Progenitor cell of endocrine pancreas (in vitro differentiated cells): ENCODE measurements at regions not wholly inside any gene's neighbourhood (a gene's known extent, or its start where the extent isn't known, plus 50 kb on each side); places are given as distances from the start of the nearest gene placed in this dataset.

Experiments used
- DNase-seq: peaks from one replicate; pipeline ENCODE4 v3.0.0; 2021; ENCODE audit warnings: low spot score; ENCODE audit not compliant: unreplicated experiment
- H3K27ac Mint-ChIP-seq: 2 replicates; pipeline ENCODE4 v1.8.0; 2021; ENCODE audit warnings: mild to moderate bottlenecking, moderate library complexity, mixed read lengths
- H3K27me3 Mint-ChIP-seq: 2 replicates; pipeline ENCODE4 v1.8.0; 2021; ENCODE audit warnings: mixed read lengths
- H3K36me3 Mint-ChIP-seq: 2 replicates; pipeline ENCODE4 v1.8.0; 2022; ENCODE audit warnings: mixed read lengths; ENCODE audit not compliant: insufficient read depth
- H3K4me1 Mint-ChIP-seq: 2 replicates; pipeline ENCODE4 v1.8.0; 2021; ENCODE audit warnings: low read depth, mixed read lengths
- H3K4me3 Mint-ChIP-seq: 2 replicates; pipeline ENCODE4 v1.8.0; 2021; ENCODE audit warnings: low read depth, mild to moderate bottlenecking, moderate library complexity, mixed read lengths
- H3K9me3 Mint-ChIP-seq: 2 replicates; pipeline ENCODE4 v1.8.0; 2021; ENCODE audit warnings: low read depth, mixed read lengths
- CTCF ChIP-seq: fragments of 200-600 bp; sonication (generic); IDR thresholded peaks from one replicate; pipeline ENCODE4 v1.5.0; 2021; ENCODE audit warnings: antibody characterized with exemption, mild to moderate bottlenecking; ENCODE audit not compliant: unreplicated experiment

- no peaks in the 10 kb centered on the region for H3K36me3 Mint-ChIP-seq
- peaks cover 8% of the 10 kb centered on the region for H3K4me1 Mint-ChIP-seq
- H3K9me3 Mint-ChIP-seq, result no peaks in the 10 kb centered on the region
- H3K27ac Mint-ChIP-seq, result no peak overlapping the region
- H3K4me3 Mint-ChIP-seq, result no peak overlapping the region
- no peak for TF ChIP-seq CTCF
- no peak for DNase-seq
- peaks cover 30% of the 10 kb centered on the region for H3K27me3 Mint-ChIP-seq
Observed at GRCh38 chr4:173913496-173913895, 370.0 kb downstream of the FBXO8 start.

- no peaks in the 10 kb centered on the region for H3K9me3 Mint-ChIP-seq
- no peak for DNase-seq
- no peak overlapping the region for H3K4me3 Mint-ChIP-seq
- no peak overlapping the region for H3K27ac Mint-ChIP-seq
- no peak for TF ChIP-seq CTCF
- H3K4me1 Mint-ChIP-seq, result peaks cover 10% of the 10 kb centered on the region
- peaks cover 24% of the 10 kb centered on the region for H3K27me3 Mint-ChIP-seq
- no peaks in the 10 kb centered on the region for H3K36me3 Mint-ChIP-seq
Observed at GRCh38 chr4:173912384-173912783, 371.1 kb downstream of the FBXO8 start.

GRCh38 chr4:173910891-173911290, 372.6 kb downstream of the FBXO8 start:
- TF ChIP-seq CTCF, result no peak
- no peak overlapping the region for H3K4me3 Mint-ChIP-seq
- H3K9me3 Mint-ChIP-seq, result no peaks in the 10 kb centered on the region
- H3K27me3 Mint-ChIP-seq, result peaks cover 24% of the 10 kb centered on the region
- H3K4me1 Mint-ChIP-seq, result peaks cover 10% of the 10 kb centered on the region
- H3K27ac Mint-ChIP-seq, result no peak overlapping the region
- DNase-seq, result no peak
- H3K36me3 Mint-ChIP-seq, result no peaks in the 10 kb centered on the region

GRCh38 chr4:173909294-173909693, 374.2 kb downstream of the FBXO8 start:
- Mint-ChIP-seq H3K9me3 (no peaks in the 10 kb centered on the region), H3K27me3 (peaks cover 19% of the 10 kb centered on the region)
- no peak for TF ChIP-seq CTCF

GRCh38 chr4:173899813-173900212, 369.8 kb upstream of the HAND2 start:
- no peak overlapping the region for H3K27ac Mint-ChIP-seq
- no peaks in the 10 kb centered on the region for H3K4me1 Mint-ChIP-seq
- no peak for TF ChIP-seq CTCF
- H3K36me3 Mint-ChIP-seq, result no peaks in the 10 kb centered on the region
- peaks cover 18% of the 10 kb centered on the region for H3K27me3 Mint-ChIP-seq
- DNase-seq, result no peak
- no peak overlapping the region for H3K4me3 Mint-ChIP-seq
- H3K9me3 Mint-ChIP-seq, result peaks cover 8% of the 10 kb centered on the region

More at GRCh38 chr4:173909294-173909693, 374.2 kb downstream of the FBXO8 start:
- DNase-seq, result no peak
- H3K36me3 Mint-ChIP-seq, result no peaks in the 10 kb centered on the region
- H3K27ac Mint-ChIP-seq, result no peak overlapping the region
- H3K4me3 Mint-ChIP-seq, result no peak overlapping the region
- peaks cover 10% of the 10 kb centered on the region for H3K4me1 Mint-ChIP-seq

GRCh38 chr4:173891072-173891471, 361.0 kb upstream of the HAND2 start:
- H3K9me3 Mint-ChIP-seq, result peaks cover 20% of the 10 kb centered on the region
- no peak for TF ChIP-seq CTCF
- no peak overlapping the region for H3K4me3 Mint-ChIP-seq
- DNase-seq, result no peak
- H3K4me1 Mint-ChIP-seq, result no peaks in the 10 kb centered on the region
- peaks cover 5% of the 10 kb centered on the region for H3K27me3 Mint-ChIP-seq
- H3K36me3 Mint-ChIP-seq, result no peaks in the 10 kb centered on the region
- no peak overlapping the region for H3K27ac Mint-ChIP-seq
